Inferior parietal cortex (tissue), 1 donor: ENCODE measurements at regions not wholly inside any gene's neighbourhood (a gene's known extent, or its start where the extent isn't known, plus 50 kb on each side); places are given as distances from the start of the nearest gene placed in this dataset.

Experiments
- DNase-seq: peaks from one replicate; pipeline ENCODE4 v3.0.0-alpha.2; 2016; ENCODE audit errors: extremely low spot score

DNA sequence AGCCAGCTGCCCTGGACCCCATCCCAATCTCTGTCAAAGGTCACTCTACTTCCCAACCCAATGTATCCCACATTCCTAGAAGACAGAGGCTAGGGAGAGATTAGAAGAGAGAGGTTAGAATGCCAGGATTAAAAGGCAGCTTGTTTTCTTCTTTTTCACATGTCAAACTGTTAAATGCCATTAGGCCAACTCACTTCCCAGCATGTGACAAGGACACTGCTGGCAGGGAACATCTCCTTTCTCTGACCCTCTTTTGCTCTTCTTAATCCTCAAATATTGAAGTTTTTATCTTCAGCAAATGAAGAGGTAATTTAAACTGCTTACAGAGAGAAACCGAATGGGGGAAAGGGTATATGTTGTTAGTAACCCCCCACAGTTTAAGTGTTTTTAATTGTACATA lies 89.1 kb downstream of the BBS10 start:
- DNase-seq: no peak

DNA sequence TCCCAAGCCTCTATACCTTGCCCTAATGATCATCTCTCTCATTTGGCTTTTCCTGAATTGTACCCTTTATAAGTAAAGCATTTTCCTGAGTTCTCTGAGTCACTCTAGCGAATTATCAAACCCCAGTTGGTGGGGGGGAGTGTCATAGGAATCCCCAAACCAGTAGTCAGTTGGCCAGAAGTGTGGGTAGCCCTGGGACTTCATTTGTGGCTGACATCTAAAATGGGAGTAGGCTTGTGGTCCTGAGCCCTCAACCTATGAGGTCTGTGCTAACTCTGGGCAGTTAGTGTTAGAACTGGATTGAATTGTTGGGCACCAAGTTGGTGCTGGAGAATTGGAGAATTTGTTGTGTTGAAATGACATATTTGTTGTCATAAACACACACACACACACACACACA lies 91.3 kb downstream of the BBS10 start:
- no peak for DNase-seq

DNA sequence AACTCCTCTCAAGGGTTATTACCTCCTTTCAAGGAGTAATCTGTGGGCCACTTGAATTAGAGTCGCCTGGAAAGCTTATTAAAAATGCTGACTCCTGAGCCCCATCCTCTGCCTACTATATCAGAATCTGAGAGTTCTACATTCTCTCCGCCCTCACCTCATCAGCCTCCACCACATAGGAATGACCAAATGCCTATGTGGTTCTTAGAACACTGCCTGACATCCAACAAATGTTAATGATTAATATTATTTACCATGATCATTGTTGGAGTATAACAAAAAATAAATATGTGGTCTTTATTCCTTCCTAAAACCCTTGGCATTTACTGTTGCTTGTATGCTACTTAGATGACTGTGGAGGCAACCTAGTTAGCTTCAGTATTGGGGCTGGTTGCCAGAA lies 91.9 kb downstream of the BBS10 start:
- no peak for DNase-seq

DNA sequence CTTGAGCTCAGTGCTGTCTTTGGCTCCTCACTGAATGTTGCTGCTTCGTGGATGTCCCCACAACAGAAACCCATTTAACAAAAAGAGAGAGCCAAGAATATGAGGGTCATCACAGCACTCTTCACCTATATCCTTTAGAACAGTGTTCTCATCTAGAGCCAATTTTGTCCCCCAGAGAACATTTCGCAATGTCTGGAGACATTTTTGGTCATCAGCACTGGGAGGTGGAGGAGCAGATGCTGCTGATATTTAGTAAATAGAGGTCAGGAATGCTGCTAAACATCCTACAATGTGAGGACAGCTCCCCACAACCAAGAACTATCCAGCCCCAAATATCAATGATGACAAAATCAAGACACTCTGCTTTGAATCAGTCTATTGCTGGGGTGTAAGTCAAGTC lies 92.5 kb downstream of the BBS10 start:
- no peak for DNase-seq

DNA sequence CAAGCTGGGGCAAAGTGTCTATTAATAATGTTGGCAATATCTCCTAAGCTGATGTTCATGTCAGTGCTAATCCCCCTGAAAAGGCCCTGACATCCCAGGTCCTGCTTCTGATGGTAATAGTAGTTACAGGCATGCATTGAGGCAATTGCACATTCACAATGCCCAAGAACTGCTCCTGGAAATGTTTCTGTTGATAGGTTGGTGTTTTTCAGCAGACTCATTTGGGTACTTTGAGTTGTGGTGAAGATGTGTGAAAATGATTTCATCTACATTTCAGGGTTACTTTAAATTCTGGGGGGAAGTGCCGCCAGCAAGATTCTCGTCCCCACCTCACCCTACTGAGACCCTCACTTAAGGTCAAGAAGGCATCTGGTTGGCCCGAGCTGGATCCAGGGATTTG lies 92.9 kb downstream of the BBS10 start:
- DNase-seq: no peak

DNA sequence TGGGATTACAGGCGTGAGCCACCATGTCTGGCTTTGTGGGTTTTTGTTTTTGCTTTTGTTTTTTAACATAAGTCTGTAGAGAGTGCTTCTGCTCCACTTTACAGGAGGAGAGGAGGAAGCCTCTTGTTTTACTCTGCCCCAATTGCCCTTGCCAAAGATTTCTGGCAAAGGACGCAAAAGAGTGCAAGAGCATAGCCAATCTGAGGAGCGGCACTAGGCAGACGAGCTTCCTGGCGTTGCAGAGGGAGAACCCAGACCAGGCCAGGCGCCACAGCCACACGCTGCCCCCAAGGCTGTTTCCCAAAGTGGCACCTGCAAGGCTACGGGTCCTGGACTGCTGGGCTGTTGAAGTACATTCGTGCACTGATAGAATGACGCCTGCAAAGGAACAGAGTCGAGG lies 96.2 kb downstream of the BBS10 start:
- no peak for DNase-seq

DNA sequence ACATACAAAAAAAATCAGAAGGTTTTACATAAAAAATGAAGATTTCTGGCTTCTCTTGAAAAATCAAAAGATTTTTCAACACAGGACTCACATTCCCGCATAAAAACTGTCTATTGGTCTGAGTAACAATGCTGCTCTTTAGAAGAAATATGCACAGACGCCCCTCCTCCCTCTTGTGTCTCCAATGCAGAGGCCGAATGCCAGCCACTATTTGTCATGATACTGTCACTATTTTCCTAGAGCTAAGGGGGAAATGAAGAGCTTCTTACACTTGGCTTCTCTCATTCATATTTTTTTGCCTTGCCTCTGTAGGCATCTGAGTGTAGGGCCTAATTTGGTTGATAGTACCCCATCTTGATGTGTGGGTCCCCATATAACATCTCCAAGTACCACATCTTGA lies 98.0 kb downstream of the BBS10 start:
- no peak for DNase-seq

DNA sequence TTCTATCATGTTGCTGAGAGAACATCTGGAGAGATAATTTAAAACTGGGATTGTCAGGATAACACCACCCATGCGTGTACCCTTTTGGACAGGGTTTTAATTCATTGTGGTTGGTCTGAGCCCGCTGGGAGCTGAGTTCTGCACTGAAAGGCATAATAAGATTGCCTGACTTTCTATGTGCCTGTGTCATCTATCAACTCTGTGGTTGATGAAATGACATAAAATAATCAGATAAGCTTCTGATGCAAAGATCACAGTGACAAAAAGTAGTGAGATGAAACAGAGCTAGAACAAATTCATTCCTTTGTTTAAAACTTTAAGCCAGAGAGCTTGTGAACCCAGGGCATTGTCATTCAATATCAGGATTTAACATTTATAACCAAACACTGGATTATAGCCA lies 98.7 kb downstream of the BBS10 start:
- DNase-seq: no peak

DNA sequence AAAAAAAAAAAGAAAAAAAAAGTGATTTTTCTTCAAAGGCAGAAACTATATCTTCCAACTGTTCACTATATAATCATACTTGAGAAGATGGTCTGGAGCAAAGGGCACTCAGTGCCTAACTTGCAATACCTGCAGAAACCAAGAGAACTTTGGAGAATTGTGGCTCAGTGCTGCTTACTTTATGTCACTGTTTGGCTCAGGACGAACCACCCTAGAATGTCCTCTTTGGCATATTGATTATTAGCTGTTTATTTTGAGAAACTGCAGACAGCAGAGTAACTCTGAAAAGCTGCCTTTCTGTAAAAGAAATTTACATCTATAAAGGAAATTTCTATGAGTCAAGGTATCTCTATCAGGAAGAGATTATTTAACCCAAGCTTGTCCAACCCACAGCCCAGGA lies 100.2 kb downstream of the BBS10 start:
- DNase-seq: no peak

DNA sequence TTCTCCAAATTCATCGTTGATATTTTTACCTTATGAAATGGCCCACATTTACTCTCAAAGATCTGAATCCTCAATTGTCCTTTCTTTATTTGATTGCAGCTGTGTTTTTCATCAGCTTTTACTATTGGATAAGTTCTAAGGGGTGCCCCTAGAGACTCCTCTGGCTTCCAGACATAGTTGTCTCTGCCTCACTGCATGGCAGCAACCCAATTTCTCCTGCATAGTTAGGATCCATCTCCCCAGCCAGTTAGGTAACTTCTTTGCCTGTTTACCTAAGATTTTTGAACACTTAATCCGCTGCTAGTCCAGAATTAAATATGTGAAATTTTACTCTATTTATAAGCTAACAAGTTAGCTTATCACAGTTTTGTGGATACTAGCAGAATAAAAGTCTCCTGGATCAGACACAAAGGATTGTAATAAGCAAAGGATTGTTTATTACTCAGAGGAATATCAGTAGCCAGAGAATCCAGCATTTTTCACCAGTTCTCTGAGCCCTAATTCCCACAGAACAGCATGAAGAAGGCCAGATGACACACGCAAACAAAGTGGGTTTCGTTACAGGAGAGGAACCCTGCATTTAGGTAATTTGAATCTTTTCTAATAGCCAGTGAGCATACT lies 101.1 kb downstream of the BBS10 start:
- DNase-seq: no peak

DNA sequence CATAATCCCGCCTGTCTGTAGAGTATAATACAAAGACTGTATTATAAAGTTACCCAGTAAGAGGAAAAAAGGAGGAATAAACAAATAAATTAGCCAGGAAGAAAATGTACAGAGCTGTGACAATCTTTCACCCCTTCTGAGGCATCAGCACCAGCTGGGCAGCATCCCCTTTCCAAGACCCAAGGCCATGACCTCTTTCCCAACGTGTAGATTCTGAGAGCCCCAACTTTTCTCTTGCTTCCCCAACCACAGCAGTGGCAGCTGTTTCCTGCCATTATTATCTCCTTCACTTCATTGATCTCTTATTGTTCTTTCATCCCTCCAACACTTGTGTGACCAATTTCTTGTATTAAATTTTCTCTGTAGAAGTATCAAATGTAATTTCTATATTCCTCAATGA lies 101.6 kb downstream of the BBS10 start:
- DNase-seq: no peak

DNA sequence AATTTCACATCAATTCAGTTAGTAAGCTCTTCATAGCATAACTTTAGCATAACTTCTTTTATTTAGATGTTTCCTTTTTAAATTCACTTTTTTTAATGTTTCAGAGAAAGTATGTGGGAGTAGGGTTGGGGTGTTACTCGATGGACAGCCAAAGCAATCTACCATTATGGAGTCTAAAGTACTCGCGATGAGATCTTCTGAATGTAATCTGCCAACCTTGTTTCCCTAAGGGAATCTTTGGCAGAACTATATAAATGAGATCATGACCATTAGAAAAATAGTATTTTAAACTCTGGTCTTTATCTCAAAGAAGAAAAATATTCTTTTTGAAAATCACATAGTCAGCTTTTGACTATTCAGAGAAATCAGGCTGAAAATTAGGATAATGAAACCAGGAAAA lies 103.9 kb downstream of the BBS10 start:
- DNase-seq: no peak

DNA sequence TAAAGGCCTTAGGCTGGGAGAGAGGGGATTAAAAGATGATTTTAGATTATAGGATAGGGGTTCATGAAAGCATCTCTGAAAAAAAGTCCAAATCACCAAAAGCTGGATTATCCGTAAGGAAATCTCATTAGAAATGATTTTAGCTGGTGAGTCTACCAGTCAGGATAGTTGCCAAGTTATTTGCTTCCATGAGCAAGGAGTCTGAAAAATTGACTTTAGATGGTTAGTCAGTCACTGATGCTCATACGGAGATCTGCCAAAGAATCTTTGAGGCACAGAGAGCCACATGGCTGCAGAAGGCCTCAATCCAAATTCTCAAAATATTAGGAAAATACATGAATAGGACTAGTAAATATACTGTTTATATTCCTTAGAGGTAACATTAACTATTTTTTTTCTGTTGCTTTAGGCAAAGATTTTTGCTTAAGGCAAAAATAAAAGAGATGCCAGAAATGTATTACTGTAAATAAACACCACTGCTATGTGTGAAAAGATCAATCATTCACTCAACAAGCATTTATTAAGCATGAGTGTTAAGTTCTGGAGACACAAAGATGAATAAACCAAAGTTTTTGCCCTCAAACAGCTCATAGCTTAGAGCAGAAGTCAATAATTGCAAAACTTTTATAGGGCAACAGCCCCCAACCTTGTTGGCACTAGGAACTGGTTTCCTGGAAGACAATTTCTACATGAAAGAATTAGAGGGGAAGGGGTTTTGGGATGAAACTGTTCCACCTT lies 105.2 kb downstream of the BBS10 start:
- DNase-seq: no peak

DNA sequence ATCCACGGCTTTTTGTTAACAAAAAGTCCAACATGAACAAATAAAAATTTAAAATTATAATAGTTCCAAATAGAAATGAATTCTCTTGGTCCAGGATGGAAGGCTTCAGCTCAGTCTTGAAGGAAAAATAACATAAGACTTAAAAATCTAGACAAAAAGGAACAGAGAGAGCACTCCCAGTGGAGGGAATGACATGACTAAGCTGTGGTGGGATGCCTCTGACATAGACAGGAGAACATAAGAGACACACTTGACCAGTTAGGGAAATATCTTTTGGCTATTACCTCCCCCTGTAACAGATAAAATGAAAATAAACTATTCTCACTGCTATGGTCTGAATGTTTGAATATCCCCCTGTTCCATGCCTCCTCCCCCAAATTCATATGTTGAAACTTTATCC lies 106.8 kb downstream of the BBS10 start:
- DNase-seq: no peak

DNA sequence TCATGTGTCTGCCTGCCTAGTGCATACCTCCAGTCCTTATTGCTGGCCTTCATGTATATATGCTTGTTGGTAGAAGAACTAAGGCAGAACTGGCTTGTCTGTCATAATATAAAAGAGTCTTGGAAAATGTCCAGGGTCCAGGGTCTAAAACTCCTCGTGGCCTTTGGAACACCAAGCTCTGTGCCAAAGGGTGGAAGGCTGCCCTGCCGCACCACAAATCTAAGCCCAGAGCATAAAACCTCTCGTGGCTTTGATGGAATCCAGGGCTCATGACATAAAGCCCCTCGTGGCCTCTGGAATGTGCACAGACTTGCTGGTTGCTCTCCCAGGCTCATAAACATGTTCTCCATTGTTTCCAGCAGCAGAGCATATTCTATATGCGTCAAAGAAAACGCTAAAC lies 107.9 kb downstream of the BBS10 start:
- no peak for DNase-seq

DNA sequence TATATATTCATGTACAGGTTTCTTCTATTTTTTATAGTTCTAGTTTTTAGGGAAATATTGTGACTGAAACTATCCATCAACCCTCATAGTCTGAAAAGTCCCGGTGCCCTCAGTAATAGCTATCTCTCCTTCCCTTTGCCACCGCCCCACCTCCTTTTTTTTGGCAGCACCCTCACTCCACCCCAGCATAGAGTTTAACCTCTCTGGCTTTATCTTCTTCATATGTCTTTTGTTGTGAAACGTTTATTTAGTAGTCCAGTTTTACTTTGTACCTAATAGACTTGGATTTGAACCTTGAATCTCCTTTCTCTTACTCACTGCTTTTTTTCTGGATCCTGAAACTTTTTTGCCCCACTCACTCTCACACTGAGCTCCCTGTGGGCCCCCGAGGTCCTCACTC lies 109.5 kb downstream of the BBS10 start:
- DNase-seq: no peak

DNA sequence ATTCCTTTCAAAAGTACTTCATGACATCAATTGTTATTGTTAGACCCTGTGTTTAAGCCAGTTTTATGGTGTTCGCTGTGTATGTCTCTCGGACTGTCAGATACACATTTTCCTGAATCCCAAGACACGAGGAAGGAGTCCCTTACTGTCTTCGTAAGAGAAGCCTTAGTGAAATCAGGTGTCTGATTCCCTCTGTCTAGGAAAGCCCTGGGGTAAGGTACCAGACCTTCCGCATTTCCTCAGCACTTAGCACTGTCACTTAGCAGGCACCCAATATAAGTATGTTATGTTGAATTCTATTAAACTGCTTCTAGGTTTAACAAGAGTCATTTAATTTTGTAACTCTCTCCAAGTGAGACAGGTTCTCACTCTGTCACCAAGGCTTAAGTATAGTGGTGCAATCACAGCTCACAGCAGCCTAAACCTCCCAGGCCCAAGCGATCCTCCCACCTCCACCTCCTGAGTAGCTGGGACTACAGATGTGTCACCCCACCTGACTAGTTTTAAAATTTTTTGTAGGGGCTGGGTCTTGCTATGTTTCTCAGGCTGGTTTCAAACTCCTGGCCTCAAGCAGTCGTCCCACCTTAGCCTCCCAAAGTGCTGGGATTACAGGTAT lies 111.0 kb downstream of the BBS10 start:
- no peak for DNase-seq

DNA sequence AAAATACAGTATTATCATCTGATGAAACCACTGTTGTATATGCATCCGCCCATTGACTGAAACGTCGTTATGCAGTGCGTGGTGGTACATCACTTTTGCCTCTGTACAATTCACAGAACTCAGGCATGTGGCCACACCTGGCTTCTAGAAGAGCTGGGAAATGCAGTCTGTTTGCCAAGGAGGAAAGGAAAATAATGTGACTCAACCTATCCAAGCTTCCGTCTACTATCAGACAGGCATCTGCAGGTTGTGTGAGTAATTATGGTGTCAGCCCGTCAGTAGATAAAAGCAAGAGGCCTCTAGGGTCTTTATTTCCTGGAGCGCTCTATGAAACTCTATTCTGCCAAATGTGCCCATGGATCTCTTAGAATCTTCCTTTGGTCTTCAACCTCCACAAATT lies 111.6 kb downstream of the BBS10 start:
- no peak for DNase-seq

DNA sequence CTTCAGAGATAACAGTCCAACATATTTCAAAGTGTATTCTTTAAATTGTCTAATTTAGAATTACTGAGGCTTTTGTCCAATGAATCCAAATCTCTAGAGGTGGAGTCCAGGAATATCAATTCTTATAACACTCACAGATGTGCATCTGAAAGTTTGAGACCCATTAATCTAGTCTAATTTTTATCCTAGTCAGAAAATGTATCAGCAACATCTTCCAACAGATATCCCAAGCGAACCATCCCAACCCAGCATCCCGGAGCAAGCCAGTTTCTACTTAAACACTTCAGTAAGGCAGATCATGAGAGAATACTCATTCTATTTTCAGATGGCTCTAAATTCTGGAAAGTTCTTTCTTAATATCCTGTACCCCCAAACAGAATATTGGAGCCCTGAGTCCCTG lies 113.5 kb downstream of the BBS10 start:
- no peak for DNase-seq

DNA sequence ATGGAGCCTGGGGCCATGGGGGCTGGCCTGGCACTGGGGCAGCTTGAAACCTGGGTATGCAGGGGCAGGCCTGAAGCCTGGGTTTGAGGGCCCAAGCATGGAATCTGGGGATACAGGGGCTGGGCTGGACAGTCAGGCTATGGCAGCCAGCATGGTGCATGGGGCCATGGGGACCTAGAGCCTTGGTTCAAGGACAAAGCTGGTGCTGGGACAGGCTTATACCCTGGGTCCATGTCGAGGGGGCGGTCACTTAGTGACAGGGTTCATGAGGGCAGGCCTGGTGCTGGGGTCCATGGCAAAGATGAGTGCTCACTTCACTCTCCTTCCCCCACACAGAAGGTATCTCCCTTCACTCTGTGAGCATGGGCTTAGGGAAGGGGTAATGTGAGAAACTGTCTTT lies 116.2 kb downstream of the BBS10 start:
- no peak for DNase-seq

DNA sequence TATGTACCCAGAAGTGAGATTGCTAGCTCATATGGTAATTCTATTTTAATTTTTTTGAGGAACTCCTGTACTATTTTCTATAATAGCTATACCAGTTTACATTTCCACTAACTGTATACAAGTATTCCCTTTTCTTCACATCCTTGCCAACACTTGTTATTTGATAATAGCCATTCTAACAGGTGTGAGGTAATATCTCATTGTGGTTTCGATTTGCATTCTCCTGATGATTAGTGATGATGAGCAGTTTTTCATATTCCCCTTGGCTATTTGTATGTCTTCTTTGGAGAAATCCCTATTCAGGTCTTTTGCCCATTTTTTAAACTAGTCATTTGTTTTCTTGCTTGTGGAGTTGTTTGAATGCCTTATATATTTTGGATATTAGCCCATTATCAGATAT lies 121.3 kb downstream of the BBS10 start:
- no peak for DNase-seq

DNA sequence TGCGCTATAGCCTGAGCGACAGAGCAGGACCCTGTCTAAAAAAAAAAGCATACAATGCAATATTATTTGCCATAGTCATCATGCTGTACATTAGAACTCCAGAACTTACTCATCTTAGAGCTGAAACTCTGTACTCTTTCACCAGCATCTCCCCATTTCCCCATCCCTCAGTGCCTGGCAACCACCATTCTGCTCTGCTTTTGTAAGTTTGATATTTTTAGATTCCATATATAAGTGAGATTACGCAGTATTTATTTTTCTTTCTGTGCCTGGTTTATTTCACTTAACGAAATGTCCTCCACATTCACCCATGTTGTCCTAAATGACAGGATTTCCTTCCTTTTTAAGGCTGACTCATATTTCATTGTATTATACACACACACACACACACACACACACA lies 121.8 kb downstream of the BBS10 start:
- DNase-seq: no peak

DNA sequence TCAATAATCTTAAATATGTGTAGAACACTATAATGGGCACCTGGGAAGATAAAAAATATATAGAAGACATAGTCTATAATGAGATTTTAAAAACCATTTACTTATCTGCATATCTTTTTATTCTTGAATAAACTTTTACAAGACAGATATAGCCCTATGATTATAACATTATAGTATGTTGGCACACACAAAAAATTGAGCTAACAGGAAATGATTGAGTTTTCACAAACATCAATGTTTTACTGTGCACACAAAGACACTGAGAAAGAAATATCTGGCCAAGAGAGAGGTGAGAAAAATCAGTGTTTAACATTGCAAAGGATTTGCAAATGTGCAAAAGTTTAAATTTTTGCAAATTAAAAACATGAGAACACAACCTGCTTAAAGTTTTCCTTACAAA lies 124.3 kb downstream of the BBS10 start:
- DNase-seq: no peak

DNA sequence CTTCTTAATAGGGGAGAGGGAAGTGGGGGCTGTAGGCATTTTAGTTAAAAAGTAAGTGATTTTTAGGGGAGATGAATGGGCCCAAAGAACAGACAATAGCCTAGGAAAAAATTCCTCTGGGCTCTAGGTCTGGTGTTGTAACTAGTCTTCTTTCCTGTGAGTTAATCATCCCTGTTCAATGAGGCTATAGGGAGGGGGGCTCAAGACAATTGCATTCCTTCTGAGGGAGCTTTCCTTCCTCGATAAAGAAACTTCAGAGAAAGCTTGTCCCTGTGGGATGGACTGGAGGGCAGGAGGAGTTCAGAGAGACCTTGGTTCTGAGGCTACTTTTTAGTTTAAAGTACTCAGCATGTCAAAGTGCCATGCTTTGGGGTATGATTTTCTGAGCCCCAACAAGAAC lies 127.2 kb downstream of the BBS10 start:
- no peak for DNase-seq
